GM23338 (cell line): ENCODE measurements at regions not wholly inside any gene's neighbourhood (a gene's known extent, or its start where the extent isn't known, plus 50 kb on each side); places are given as distances from the start of the nearest gene placed in this dataset.

ENCODE experiments used
- ATAC-seq: fragments of 200-7000 bp; cut with Tn5 transposase; 3 replicates; pipeline ENCODE4 v1.9.1; 2020
- DNase-seq: peaks from one replicate; pipeline ENCODE4 v3.0.0-alpha.2; 2015; ENCODE audit warnings: low spot score
- H2AFZ ChIP-seq: fragments of 200-600 bp; sonication (generic); 2 replicates; pipeline ENCODE4 v1.8.0; 2016; ENCODE audit warnings: antibody characterized with exemption, mild to moderate bottlenecking, moderate library complexity
- H3F3A ChIP-seq: fragments of 200-600 bp; sonication (generic); replicated peaks from 2 replicates; pipeline ENCODE4 v1.8.0; 2017; ENCODE audit warnings: antibody characterized with exemption, mixed run types, low read depth
- H3K27ac ChIP-seq: fragments of 200-600 bp; sonication (generic); 2 replicates; pipeline ENCODE4 v1.6.1; 2016; ENCODE audit warnings: low read depth
- H3K27me3 ChIP-seq: fragments of 200-600 bp; sonication (generic); 2 replicates; pipeline ENCODE4 v1.8.0; 2016; ENCODE audit warnings: mild to moderate bottlenecking, mixed run types, moderate library complexity; ENCODE audit not compliant: insufficient read depth
- H3K36me3 ChIP-seq: fragments of 200-600 bp; sonication (generic); 2 replicates; pipeline ENCODE4 v1.8.0; 2016; ENCODE audit warnings: mild to moderate bottlenecking; ENCODE audit not compliant: insufficient read depth
- H3K4me1 ChIP-seq: fragments of 200-600 bp; sonication (generic); 2 replicates; pipeline ENCODE4 v1.8.0; 2016; ENCODE audit warnings: mild to moderate bottlenecking, moderate library complexity; ENCODE audit not compliant: insufficient read depth
- H3K4me2 ChIP-seq: fragments of 200-600 bp; sonication (generic); 2 replicates; pipeline ENCODE4 v1.7.1; 2017; ENCODE audit warnings: mixed run types
- H3K4me3 ChIP-seq: fragments of 200-600 bp; sonication (generic); 2 replicates; pipeline ENCODE4 v1.6.1; 2016; ENCODE audit warnings: mixed run types
- H3K79me2 ChIP-seq: fragments of 200-600 bp; sonication (generic); replicated peaks from 2 replicates; pipeline ENCODE4 v1.8.0; 2017; ENCODE audit warnings: mild to moderate bottlenecking; ENCODE audit not compliant: insufficient read depth
- H3K9me2 ChIP-seq: fragments of 200-600 bp; sonication (generic); 2 replicates; pipeline ENCODE4 v1.8.0; 2017; ENCODE audit not compliant: insufficient read depth
- H4K20me1 ChIP-seq: fragments of 200-600 bp; sonication (generic); replicated peaks from 2 replicates; pipeline ENCODE4 v1.8.0; 2017; ENCODE audit warnings: mild to moderate bottlenecking; ENCODE audit not compliant: insufficient read depth
- H3K27ac Mint-ChIP-seq: 2 replicates; pipeline ENCODE4 v1.8.0; 2020; ENCODE audit warnings: inconsistent platforms, mild to moderate bottlenecking, moderate library complexity, mixed read lengths
- H3K27me3 Mint-ChIP-seq: 3 replicates; pipeline ENCODE4 v1.8.0; 2022; ENCODE audit warnings: low read depth, mild to moderate bottlenecking, moderate library complexity, mixed read lengths, inconsistent platforms; ENCODE audit not compliant: insufficient read depth, poor library complexity
- H3K36me3 Mint-ChIP-seq: 3 replicates; pipeline ENCODE4 v1.8.0; 2021; ENCODE audit warnings: low read depth, mild to moderate bottlenecking, inconsistent platforms, moderate library complexity, mixed read lengths
- H3K4me1 Mint-ChIP-seq: 3 replicates; pipeline ENCODE4 v1.8.0; 2020; ENCODE audit warnings: mild to moderate bottlenecking, inconsistent platforms, mixed read lengths
- H3K4me3 Mint-ChIP-seq: 3 replicates; pipeline ENCODE4 v1.8.0; 2021; ENCODE audit warnings: moderate library complexity, mild to moderate bottlenecking, inconsistent platforms, mixed read lengths
- H3K9me3 Mint-ChIP-seq: 3 replicates; pipeline ENCODE4 v1.8.0; 2020; ENCODE audit warnings: moderate library complexity, mild to moderate bottlenecking, inconsistent platforms, mixed read lengths
- EZH2 ChIP-seq: fragments of 200-600 bp; sonication (generic); IDR thresholded peaks from one replicate; pipeline ENCODE4 v1.8.0; 2017; ENCODE audit warnings: antibody characterized with exemption, mild to moderate bottlenecking, low read depth; ENCODE audit not compliant: unreplicated experiment
- EZH2phosphoT487 ChIP-seq: fragments of 200-600 bp; sonication (generic); IDR thresholded peaks from one replicate; pipeline ENCODE4 v1.8.1; 2018; ENCODE audit warnings: antibody characterized with exemption; ENCODE audit not compliant: unreplicated experiment
- REST ChIP-seq: IDR thresholded peaks from one replicate; pipeline ENCODE4 v1.6.1; 2018; ENCODE audit warnings: antibody characterized with exemption; ENCODE audit not compliant: unreplicated experiment
- STAT1 ChIP-seq: IDR thresholded peaks from one replicate; pipeline ENCODE4 v1.6.1; 2016; ENCODE audit warnings: antibody characterized with exemption; ENCODE audit not compliant: unreplicated experiment
- ZNF462 ChIP-seq: fragments of 250-450 bp; sonication (Bioruptor Pico); IDR thresholded peaks from 2 replicates; pipeline ENCODE4 v1.5.0; 2020; ENCODE audit warnings: mild to moderate bottlenecking, moderate library complexity

DNA sequence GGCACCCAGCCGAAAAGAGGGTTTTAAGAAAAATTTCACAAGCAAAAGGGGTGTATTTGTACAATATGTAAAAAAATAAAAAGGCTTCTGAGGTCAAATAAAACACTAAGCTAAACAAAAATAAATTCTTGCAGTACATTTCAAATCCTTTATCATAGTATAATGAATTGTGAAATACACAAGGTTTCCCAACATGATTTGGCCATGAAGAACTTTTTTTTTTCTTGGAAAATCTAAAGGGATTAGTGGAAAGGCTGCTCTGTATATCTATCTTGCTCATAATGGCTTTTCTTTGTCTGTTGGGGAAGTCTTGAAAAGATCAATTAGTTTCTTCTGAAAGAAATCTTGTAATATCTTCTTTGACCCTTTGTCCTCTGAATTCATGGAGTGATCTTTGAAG is 593.4 kb downstream of the PLPP3 start (continued):
- TF ChIP-seq ZNF462 (CRISPR knock-in tag): no peak

DNA sequence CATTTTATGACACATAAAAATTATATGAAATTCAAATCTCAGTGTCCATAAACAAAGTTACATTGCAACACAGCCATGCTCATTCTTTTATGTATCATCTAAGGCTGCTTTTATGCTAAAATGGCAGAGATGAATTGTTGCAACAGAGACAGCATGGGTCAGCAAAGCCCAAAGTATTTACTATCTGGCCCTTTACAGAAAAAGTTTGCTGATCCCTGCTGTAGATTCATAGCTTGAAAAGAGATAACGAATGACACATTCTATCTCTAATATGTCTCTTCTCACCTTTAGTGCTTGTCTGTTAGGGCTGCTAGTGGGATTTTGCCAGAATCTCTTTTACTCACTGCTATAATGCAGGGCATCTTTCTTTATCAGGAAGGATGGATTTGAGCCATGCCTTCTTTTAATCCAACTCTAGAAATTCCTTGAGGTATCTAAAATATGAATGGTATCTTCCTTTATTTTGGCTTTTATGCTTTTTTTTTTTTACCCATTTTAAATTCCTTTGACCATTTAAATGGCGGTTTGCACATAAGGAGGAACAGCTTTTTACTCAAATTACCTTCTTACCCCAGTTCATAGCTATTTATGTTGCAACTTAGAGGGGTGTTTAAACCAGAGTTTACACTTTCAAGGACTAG is 598.2 kb downstream of the PLPP3 start:
- Mint-ChIP-seq H3K27me3 (peaks cover 1% of the 10 kb centered on the region), H3K36me3 (no peaks in the 10 kb centered on the region), H3K4me3 (no peak overlapping the region), H3K27ac (no peak overlapping the region), H3K4me1 (peaks cover 4% of the 10 kb centered on the region), H3K9me3 (no peaks in the 10 kb centered on the region)
- Histone ChIP-seq H3F3A (no peaks in the 10 kb centered on the region), H3K36me3 (no peaks in the 10 kb centered on the region), H3K4me3 (no peak overlapping the region), H3K9me2 (no peaks in the 10 kb centered on the region), H3K27ac (no peak overlapping the region), H4K20me1 (no peaks in the 10 kb centered on the region), H3K4me2 (no peak overlapping the region), H3K27me3 (no peaks in the 10 kb centered on the region), H3K4me1 (no peaks in the 10 kb centered on the region), H2AFZ (no peak overlapping the region), H3K79me2 (no peaks in the 10 kb centered on the region)
- no peak for DNase-seq
- ATAC-seq: no peak
- TF ChIP-seq EZH2phosphoT487 (no peak), REST (no peak), STAT1 (no peak), EZH2 (no peak), ZNF462 (CRISPR knock-in tag) (no peak)
